KMS-11 (cell line): ENCODE measurements at regions not wholly inside any gene's neighbourhood (a gene's known extent, or its start where the extent isn't known, plus 50 kb on each side); places are given as distances from the start of the nearest gene placed in this dataset.

Experiments
- H2AFZ ChIP-seq: fragments of 200-600 bp; sonication (generic); 2 replicates; pipeline ENCODE4 v1.6.1; 2016; ENCODE audit warnings: antibody characterized with exemption, mixed run types, low read depth
- H3K27ac ChIP-seq: fragments of 200-600 bp; sonication (generic); 2 replicates; pipeline ENCODE4 v1.6.1; 2016; ENCODE audit warnings: mild to moderate bottlenecking, mixed run types
- H3K27me3 ChIP-seq: fragments of 200-600 bp; sonication (generic); 2 replicates; pipeline ENCODE4 v1.6.1; 2017; ENCODE audit warnings: mild to moderate bottlenecking, low read depth, mixed run types, moderate library complexity; ENCODE audit not compliant: insufficient read depth
- H3K36me3 ChIP-seq: fragments of 200-600 bp; sonication (generic); 2 replicates; pipeline ENCODE4 v1.6.1; 2017; ENCODE audit warnings: mild to moderate bottlenecking, mixed run types; ENCODE audit not compliant: insufficient read depth
- H3K4me1 ChIP-seq: fragments of 200-600 bp; sonication (generic); 2 replicates; pipeline ENCODE4 v1.6.1; 2016; ENCODE audit warnings: mild to moderate bottlenecking, low read depth, mixed run types; ENCODE audit not compliant: poor library complexity, severe bottlenecking
- H3K4me2 ChIP-seq: fragments of 200-600 bp; sonication (generic); 2 replicates; pipeline ENCODE4 v1.7.0; 2016; ENCODE audit warnings: mild to moderate bottlenecking, mixed run types
- H3K4me3 ChIP-seq: fragments of 200-600 bp; sonication (generic); IDR thresholded peaks from 2 replicates; pipeline ENCODE4 v1.6.1; 2017; ENCODE audit warnings: low read depth, low read length, mixed read lengths; ENCODE audit not compliant: insufficient read depth
- H3K79me2 ChIP-seq: fragments of 200-600 bp; sonication (generic); 2 replicates; pipeline ENCODE4 v1.6.1; 2016; ENCODE audit warnings: low read depth, mixed run types; ENCODE audit not compliant: insufficient read depth
- H3K9ac ChIP-seq: fragments of 200-600 bp; sonication (generic); 2 replicates; pipeline ENCODE4 v1.6.1; 2016; ENCODE audit warnings: mild to moderate bottlenecking, mixed run types
- H4K20me1 ChIP-seq: fragments of 200-600 bp; sonication (generic); 2 replicates; pipeline ENCODE4 v1.6.1; 2016; ENCODE audit warnings: mild to moderate bottlenecking, mixed run types; ENCODE audit not compliant: insufficient read depth
- TF ChIP-seq, protein P1 (sequence below): fragments of 200-600 bp; sonication (generic); conservative IDR thresholded peaks from 2 replicates; pipeline ENCODE4 v1.6.1; 2017; ENCODE audit warnings: low read depth, mild to moderate bottlenecking, antibody characterized with exemption, low read length, moderate library complexity, mixed read lengths

GRCh38 chr1:234674218-234674815, 64.3 kb upstream of the IRF2BP2 start:
- Histone ChIP-seq H3K9ac (no peak overlapping the region), H3K4me3 (no peak overlapping the region), H4K20me1 (no peaks in the 10 kb centered on the region), H3K27ac (no peak overlapping the region), H3K4me2 (no peak overlapping the region), H3K79me2 (no peaks in the 10 kb centered on the region), H3K36me3 (no peaks in the 10 kb centered on the region), H2AFZ (no peak overlapping the region), H3K4me1 (peaks cover 10% of the 10 kb centered on the region), H3K27me3 (no peaks in the 10 kb centered on the region)
- TF ChIP-seq, protein P1, sequence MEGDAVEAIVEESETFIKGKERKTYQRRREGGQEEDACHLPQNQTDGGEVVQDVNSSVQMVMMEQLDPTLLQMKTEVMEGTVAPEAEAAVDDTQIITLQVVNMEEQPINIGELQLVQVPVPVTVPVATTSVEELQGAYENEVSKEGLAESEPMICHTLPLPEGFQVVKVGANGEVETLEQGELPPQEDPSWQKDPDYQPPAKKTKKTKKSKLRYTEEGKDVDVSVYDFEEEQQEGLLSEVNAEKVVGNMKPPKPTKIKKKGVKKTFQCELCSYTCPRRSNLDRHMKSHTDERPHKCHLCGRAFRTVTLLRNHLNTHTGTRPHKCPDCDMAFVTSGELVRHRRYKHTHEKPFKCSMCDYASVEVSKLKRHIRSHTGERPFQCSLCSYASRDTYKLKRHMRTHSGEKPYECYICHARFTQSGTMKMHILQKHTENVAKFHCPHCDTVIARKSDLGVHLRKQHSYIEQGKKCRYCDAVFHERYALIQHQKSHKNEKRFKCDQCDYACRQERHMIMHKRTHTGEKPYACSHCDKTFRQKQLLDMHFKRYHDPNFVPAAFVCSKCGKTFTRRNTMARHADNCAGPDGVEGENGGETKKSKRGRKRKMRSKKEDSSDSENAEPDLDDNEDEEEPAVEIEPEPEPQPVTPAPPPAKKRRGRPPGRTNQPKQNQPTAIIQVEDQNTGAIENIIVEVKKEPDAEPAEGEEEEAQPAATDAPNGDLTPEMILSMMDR: no peak

GRCh38 chr1:234672349-234673135, 62.6 kb upstream of the IRF2BP2 start:
- H3K79me2 ChIP-seq: no peaks in the 10 kb centered on the region
- H3K27ac ChIP-seq: no peak overlapping the region
- no peaks in the 10 kb centered on the region for H3K36me3 ChIP-seq
- H3K4me2 ChIP-seq: no peak overlapping the region
- H3K4me1 ChIP-seq: peaks cover 10% of the 10 kb centered on the region
- H3K4me3 ChIP-seq: no peak overlapping the region
- H3K9ac ChIP-seq: no peak overlapping the region
- no peaks in the 10 kb centered on the region for H3K27me3 ChIP-seq
- H2AFZ ChIP-seq: no peak overlapping the region
- TF ChIP-seq, protein P1: no peak
- H4K20me1 ChIP-seq: no peaks in the 10 kb centered on the region

DNA sequence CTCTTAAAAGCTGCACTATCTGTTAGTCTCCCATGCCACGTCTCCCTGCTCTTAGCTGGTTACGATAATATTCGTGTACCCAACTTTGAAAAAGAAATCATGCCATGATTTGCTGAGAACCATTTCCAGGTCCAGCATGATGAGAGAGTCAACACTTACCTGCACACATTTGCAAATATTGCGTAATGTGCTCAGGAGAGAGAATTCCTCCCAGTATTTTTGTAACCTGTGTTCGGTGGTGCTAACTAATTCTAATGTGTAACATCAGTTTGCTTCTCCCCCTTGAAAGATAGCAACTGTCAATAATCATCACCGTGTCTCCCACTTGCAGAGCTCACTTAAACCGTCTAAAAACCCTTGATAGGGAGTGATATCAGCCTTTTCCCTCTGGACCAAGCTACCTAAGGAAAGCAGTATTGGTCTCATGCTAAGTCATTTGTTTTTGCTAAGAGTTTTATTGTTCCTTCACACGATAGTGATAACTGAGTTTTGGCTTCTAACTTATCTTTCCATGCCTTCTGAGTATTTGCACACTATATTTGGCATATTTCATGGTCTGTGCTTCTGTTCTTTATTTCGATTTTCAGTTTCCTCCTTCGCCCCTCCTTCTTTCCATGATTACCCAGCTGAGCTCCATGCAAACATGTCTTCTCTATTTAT, 61.1 kb upstream of the IRF2BP2 start:
- Histone ChIP-seq H3K4me1 (peaks cover 10% of the 10 kb centered on the region), H3K4me3 (no peak overlapping the region), H3K27ac (no peak overlapping the region), H2AFZ (no peak overlapping the region), H4K20me1 (no peaks in the 10 kb centered on the region), H3K27me3 (no peaks in the 10 kb centered on the region), H3K4me2 (peak overlapping the region; percentile 3; the same call in 1 of the 2 replicates), H3K9ac (no peak overlapping the region), H3K36me3 (no peaks in the 10 kb centered on the region), H3K79me2 (no peaks in the 10 kb centered on the region)
- TF ChIP-seq, protein P1: no peak

- Histone ChIP-seq H3K9ac (no peak overlapping the region), H3K27me3 (no peaks in the 10 kb centered on the region), H3K27ac (no peak overlapping the region), H3K4me1 (peaks cover 10% of the 10 kb centered on the region), H3K36me3 (no peaks in the 10 kb centered on the region), H4K20me1 (no peaks in the 10 kb centered on the region), H3K4me3 (no peak overlapping the region), H3K4me2 (no peak overlapping the region), H2AFZ (no peak overlapping the region), H3K79me2 (no peaks in the 10 kb centered on the region)
- TF ChIP-seq, protein P1: no peak
Measured at GRCh38 chr1:234669499-234669898, 59.5 kb upstream of the IRF2BP2 start.
